GM12864 (cell line): ENCODE measurements at regions not wholly inside any gene's neighbourhood (a gene's known extent, or its start where the extent isn't known, plus 50 kb on each side); places are given as distances from the start of the nearest gene placed in this dataset.

Source experiments
- DNase-seq: peaks from one replicate; pipeline ENCODE4 v3.0.0-alpha.2; 2011; ENCODE audit warnings: low read depth
- H3K4me3 ChIP-seq: 2 replicates; pipeline ENCODE4 v1.5.1; 2011; ENCODE audit warnings: mild to moderate bottlenecking, low read depth, low read length, control low read depth
- CTCF ChIP-seq: IDR thresholded peaks from 2 replicates; pipeline ENCODE4 v1.5.1; 2011; ENCODE audit warnings: low read depth, mild to moderate bottlenecking, moderate library complexity, low read length, control low read depth, inconsistent platforms; ENCODE audit errors: missing control alignments

DNA sequence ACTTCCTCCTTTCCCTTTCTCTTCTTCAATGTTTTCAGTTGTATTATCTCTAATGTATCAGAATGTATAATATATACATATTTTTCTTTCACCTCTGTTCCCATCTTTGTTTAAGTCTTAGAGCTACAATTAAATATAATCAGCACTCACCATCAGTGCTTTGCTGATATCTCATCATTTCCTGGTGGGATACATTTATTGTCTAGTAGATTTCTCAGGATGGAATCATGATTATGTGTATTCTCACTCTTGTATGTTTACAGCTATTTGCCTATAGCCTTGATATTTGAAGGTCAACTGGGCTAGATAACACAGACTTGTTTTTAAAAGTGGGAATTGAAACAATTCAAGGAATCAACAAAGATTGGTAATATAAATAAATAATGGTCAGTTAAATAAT is 124.9 kb upstream of the EEA1 start:
- no peak for DNase-seq
- H3K4me3 ChIP-seq, result no peak overlapping the region
- TF ChIP-seq CTCF, result no peak

- no peak for TF ChIP-seq CTCF
- no peak for DNase-seq
- no peak overlapping the region for H3K4me3 ChIP-seq
Observed at GRCh38 chr12:93055221-93055620, 126.1 kb upstream of the EEA1 start.

- no peak overlapping the region for H3K4me3 ChIP-seq
- no peak for TF ChIP-seq CTCF
- no peak for DNase-seq
Observed at GRCh38 chr12:93056971-93057535, 128.0 kb upstream of the EEA1 start.

DNA sequence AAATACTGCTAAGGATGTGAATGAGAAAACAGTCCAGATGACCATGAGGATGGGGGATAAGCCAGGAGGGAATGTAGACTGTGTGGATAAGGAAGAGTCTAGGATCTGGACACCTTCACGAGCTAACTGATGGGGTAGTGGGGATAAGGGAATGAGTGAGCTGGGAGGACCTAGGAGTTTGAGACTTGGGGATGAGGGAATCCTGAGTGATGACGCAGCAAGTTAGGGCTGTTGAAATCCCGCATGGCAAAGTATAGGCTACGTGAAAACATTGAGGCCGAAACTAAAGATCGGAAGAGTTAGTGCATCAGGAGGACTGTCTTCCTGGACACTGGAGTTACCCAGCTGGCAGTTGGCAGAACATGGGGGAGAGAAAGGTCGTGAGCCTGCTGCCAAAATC is 129.2 kb upstream of the EEA1 start:
- no peak for TF ChIP-seq CTCF
- DNase-seq, result no peak
- no peak overlapping the region for H3K4me3 ChIP-seq

GRCh38 chr12:93059288-93059687 is 130.2 kb upstream of the EEA1 start:
- TF ChIP-seq CTCF, result no peak
- no peak for DNase-seq
- H3K4me3 ChIP-seq, result no peak overlapping the region

DNA sequence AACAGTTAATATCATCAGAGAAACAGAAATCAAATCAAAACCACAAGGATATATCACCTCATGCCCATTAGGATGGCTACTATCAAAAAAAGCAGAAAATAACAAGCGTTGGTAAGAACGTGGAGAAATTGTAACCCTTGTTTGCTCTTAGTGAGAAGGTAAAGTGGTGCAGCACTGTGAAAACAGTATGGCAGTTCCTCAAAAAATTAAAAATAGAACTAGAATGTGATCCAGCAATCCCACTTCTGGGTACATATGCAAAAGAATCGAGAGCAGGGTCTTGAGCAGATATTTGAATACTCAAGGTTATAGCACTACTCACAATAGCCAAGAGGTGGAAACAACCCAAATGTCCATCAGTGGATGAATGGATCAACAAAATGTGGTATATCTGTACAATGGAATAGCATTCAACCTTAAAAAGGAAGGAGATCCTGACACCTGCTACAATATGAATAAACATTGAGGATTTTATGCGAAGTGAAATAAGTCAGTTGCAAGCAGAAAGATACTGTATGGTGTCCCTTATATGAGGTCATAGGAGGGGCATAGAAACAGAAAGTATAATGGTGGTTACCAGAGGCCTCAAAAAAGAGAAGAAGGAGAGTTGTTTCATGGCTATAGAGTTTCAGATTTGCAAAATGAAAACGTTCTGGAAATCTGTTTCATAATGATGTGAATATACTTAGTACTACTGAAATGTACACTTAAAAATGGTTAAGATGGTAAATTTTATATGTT is 131.0 kb upstream of the EEA1 start:
- no peak overlapping the region for H3K4me3 ChIP-seq
- no peak for TF ChIP-seq CTCF
- peak; percentile 70 for DNase-seq
